ENCODE measurements at regions not wholly inside any gene's neighbourhood (a gene's known extent, or its start where the extent isn't known, plus 50 kb on each side); places are given as distances from the start of the nearest gene placed in this dataset.

GRCh38 chr5:86864051-86864450 lies 246.3 kb downstream of the COX7C start:
- TF ChIP-seq CTCF (IDR thresholded peaks at IDR 0.05): no peak
- TF ChIP-seq EZH2 (IDR thresholded peaks at IDR 0.05; ENCODE audit: borderline replicate concordance, insufficient read depth, low read depth, low read length, poor library complexity, severe bottlenecking): no peak

Data from B cell (primary cell).